Suprapubic skin (tissue), 4 donors: ENCODE measurements at regions not wholly inside any gene's neighbourhood (a gene's known extent, or its start where the extent isn't known, plus 50 kb on each side); places are given as distances from the start of the nearest gene placed in this dataset.

Experiments
- DNase-seq, 2 donors: peaks; one replicate each; pipeline ENCODE4 v3.0.0-alpha.2; 2019; ENCODE audit warnings: low spot score in 2 of 2
- H3K27ac ChIP-seq: fragments of 200-600 bp; sonication (generic); one replicate; pipeline ENCODE4 v1.5.1; 2019
- H3K27me3 ChIP-seq: fragments of 200-600 bp; sonication (generic); one replicate; pipeline ENCODE4 v1.5.1; 2019
- H3K36me3 ChIP-seq: fragments of 200-600 bp; sonication (generic); one replicate; pipeline ENCODE4 v1.5.1; 2019
- H3K4me1 ChIP-seq: fragments of 200-600 bp; sonication (generic); one replicate; pipeline ENCODE4 v1.5.1; 2019
- H3K4me3 ChIP-seq: fragments of 200-600 bp; sonication (generic); one replicate; pipeline ENCODE4 v1.5.1; 2019; ENCODE audit warnings: mild to moderate bottlenecking
- H3K9me3 ChIP-seq: fragments of 200-600 bp; sonication (generic); one replicate; pipeline ENCODE4 v1.5.1; 2019
- EP300 ChIP-seq: sonication (generic); formaldehyde crosslinking; IDR thresholded peaks from one replicate; pipeline ENCODE4 v1.6.1; 2017; ENCODE audit warnings: antibody characterized with exemption
- POLR2A ChIP-seq, 2 donors: fragments of 450-650 bp; IDR thresholded peaks; one replicate each; pipeline ENCODE4 v1.6.1; 2017; ENCODE audit warnings: antibody characterized with exemption in 2 of 2, mild to moderate bottlenecking in 2 of 2, moderate library complexity in 2 of 2
- POLR2AphosphoS5 ChIP-seq, 3 donors: sonication (generic); formaldehyde crosslinking; IDR thresholded peaks; one replicate each; pipeline ENCODE4 v1.6.1; 2017; ENCODE audit warnings: antibody characterized with exemption in 3 of 3
- WGBS: methylation state at CpG from one replicate; pipeline ENCODE4 v1.1.5; 2018; 5-methylcytosine and 5-hydroxymethylcytosine counted together
- TF ChIP-seq, protein P1 (sequence below), 2 donors: fragments of 200-600 bp in 1 of 2; fragments of 450-650 bp in 1 of 2; sonication (generic) in 1 of 2; IDR thresholded peaks; one replicate each; pipeline ENCODE4 v1.5.1; 2016 to 2019; ENCODE audit warnings: antibody characterized with exemption in 2 of 2, mild to moderate bottlenecking in 1 of 2, moderate library complexity in 1 of 2

DNA sequence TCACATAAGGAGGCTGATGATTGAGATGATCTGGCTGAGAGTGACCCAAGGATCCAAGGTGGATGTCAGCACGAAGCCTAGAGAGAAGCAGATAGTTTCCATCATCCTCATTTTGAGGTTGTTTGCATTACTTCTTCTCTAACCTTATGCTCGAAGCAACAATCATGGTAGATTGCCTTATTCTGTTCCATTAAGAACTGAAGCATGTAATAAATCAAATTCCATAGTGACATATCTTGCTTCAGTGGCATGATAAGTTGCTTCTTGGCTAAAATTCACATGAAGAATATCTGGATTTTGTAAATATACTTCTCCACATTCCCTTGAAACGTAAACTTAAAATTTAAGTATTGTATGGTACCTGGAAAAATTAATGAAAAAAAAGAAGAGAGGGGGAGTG lies 377.8 kb upstream of the DACH1 start:
- TF ChIP-seq POLR2AphosphoS5 (IDR thresholded peaks at IDR 0.05) = no peak
- TF ChIP-seq POLR2A (IDR thresholded peaks at IDR 0.05) = no peak
- TF ChIP-seq, protein P1, sequence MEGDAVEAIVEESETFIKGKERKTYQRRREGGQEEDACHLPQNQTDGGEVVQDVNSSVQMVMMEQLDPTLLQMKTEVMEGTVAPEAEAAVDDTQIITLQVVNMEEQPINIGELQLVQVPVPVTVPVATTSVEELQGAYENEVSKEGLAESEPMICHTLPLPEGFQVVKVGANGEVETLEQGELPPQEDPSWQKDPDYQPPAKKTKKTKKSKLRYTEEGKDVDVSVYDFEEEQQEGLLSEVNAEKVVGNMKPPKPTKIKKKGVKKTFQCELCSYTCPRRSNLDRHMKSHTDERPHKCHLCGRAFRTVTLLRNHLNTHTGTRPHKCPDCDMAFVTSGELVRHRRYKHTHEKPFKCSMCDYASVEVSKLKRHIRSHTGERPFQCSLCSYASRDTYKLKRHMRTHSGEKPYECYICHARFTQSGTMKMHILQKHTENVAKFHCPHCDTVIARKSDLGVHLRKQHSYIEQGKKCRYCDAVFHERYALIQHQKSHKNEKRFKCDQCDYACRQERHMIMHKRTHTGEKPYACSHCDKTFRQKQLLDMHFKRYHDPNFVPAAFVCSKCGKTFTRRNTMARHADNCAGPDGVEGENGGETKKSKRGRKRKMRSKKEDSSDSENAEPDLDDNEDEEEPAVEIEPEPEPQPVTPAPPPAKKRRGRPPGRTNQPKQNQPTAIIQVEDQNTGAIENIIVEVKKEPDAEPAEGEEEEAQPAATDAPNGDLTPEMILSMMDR (IDR thresholded peaks at IDR 0.05) = no peak
- TF ChIP-seq EP300 = no peak
- DNase-seq = no peak
- no peaks in the 10 kb centered on the region for H3K9me3 ChIP-seq
- no peaks in the 10 kb centered on the region for H3K27me3 ChIP-seq
- no peaks in the 10 kb centered on the region for H3K4me1 ChIP-seq
- no peaks in the 10 kb centered on the region for H3K36me3 ChIP-seq
- no peak overlapping the region for H3K27ac ChIP-seq
- 64% methylated on average over 3 of the region's 3 CpGs for WGBS
- no peak overlapping the region for H3K4me3 ChIP-seq

GRCh38 chr13:72230131-72230530 lies 363.1 kb upstream of the DACH1 start:
- H3K4me1 ChIP-seq = no peaks in the 10 kb centered on the region
- DNase-seq = no peak
- 66% methylated on average over 3 of the region's 3 CpGs for WGBS
- H3K27me3 ChIP-seq = no peaks in the 10 kb centered on the region
- no peak overlapping the region for H3K4me3 ChIP-seq
- no peak overlapping the region for H3K27ac ChIP-seq
- TF ChIP-seq EP300 (no peak), POLR2A (IDR thresholded peaks at IDR 0.05) (no peak), POLR2AphosphoS5 (IDR thresholded peaks at IDR 0.05) (no peak)
- TF ChIP-seq, protein P1 (IDR thresholded peaks at IDR 0.05) = no peak
- no peaks in the 10 kb centered on the region for H3K9me3 ChIP-seq
- H3K36me3 ChIP-seq = no peaks in the 10 kb centered on the region

DNA sequence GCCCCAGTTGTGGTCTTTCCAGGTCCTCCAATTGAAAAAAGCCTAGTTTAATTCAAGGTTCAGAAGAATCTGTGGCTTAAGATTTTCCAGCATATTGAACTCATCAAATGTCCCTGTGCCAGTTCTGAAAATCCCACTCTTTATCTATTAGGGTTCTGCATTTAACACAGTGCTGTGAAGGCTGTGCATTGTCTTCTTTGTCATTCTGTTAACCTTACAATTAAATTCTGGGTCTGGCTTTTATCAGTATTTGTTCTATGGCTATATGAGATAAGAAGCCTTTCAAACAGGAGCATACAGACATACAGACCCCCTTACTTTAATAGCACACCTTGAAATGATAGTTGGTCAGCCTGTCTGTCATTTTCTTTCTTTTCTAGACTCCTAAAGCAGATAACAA lies 362.1 kb upstream of the DACH1 start:
- TF ChIP-seq, protein P1 (IDR thresholded peaks at IDR 0.05) = no peak
- no peak for TF ChIP-seq POLR2AphosphoS5 (IDR thresholded peaks at IDR 0.05)
- no peak for TF ChIP-seq POLR2A (IDR thresholded peaks at IDR 0.05)
- TF ChIP-seq EP300 = no peak
- no peak for DNase-seq

GRCh38 chr13:72221276-72221962 lies 354.4 kb upstream of the DACH1 start:
- Histone ChIP-seq H3K9me3 (no peaks in the 10 kb centered on the region), H3K36me3 (no peaks in the 10 kb centered on the region), H3K4me1 (no peaks in the 10 kb centered on the region), H3K27ac (no peak overlapping the region), H3K27me3 (no peaks in the 10 kb centered on the region), H3K4me3 (no peak overlapping the region)
- TF ChIP-seq, protein P1 (IDR thresholded peaks at IDR 0.05) = peak in 1 of 2 donors; percentile 50
- TF ChIP-seq EP300 = no peak
- WGBS = 43% methylated on average over 6 of the region's 9 CpGs
- DNase-seq = peak in 1 of 2 donors; percentile 55

More for the DNA sequence above, 362.1 kb upstream of the DACH1 start:
- Histone ChIP-seq H3K9me3 (no peaks in the 10 kb centered on the region), H3K4me1 (no peaks in the 10 kb centered on the region), H3K4me3 (no peak overlapping the region), H3K36me3 (no peaks in the 10 kb centered on the region), H3K27me3 (no peaks in the 10 kb centered on the region), H3K27ac (no peak overlapping the region)

- DNase-seq = no peak
- Histone ChIP-seq H3K27ac (no peak overlapping the region), H3K4me1 (no peaks in the 10 kb centered on the region), H3K36me3 (no peaks in the 10 kb centered on the region), H3K9me3 (no peaks in the 10 kb centered on the region), H3K4me3 (no peak overlapping the region), H3K27me3 (no peaks in the 10 kb centered on the region)
- TF ChIP-seq POLR2A (IDR thresholded peaks at IDR 0.05) (no peak), POLR2AphosphoS5 (IDR thresholded peaks at IDR 0.05) (no peak), EP300 (no peak)
- TF ChIP-seq, protein P1 (IDR thresholded peaks at IDR 0.05) = no peak
- 69% methylated on average over 2 of the region's 2 CpGs for WGBS
These were observed 352.0 kb upstream of the DACH1 start for GRCh38 chr13:72218966-72219365.
